Neural cell (in vitro differentiated cells): ENCODE measurements at regions not wholly inside any gene's neighbourhood (a gene's known extent, or its start where the extent isn't known, plus 50 kb on each side); places are given as distances from the start of the nearest gene placed in this dataset.

Experiments
- EZH2 ChIP-seq: fragments of 200-600, 300-800 bp; shearing (Covaris generic), sonication (generic); IDR thresholded peaks from 2 replicates; pipeline ENCODE4 v1.6.1; 2014; ENCODE audit warnings: antibody characterized with exemption, low read length, borderline replicate concordance, mild to moderate bottlenecking; ENCODE audit not compliant: insufficient read depth, poor library complexity, severe bottlenecking
- POLR2AphosphoS5 ChIP-seq: IDR thresholded peaks from 2 replicates; pipeline ENCODE4 v1.6.1; 2012
- RAD21 ChIP-seq: fragments of 450-650 bp; conservative IDR thresholded peaks from 2 replicates; pipeline ENCODE4 v1.6.1; 2014; ENCODE audit warnings: antibody characterized with exemption, mild to moderate bottlenecking, moderate library complexity
- SMC3 ChIP-seq: fragments of 450-650 bp; conservative IDR thresholded peaks from 2 replicates; pipeline ENCODE4 v1.6.1; 2014; ENCODE audit warnings: antibody characterized with exemption, mild to moderate bottlenecking, moderate library complexity; ENCODE audit not compliant: poor library complexity
- TAF1 ChIP-seq: IDR thresholded peaks from 2 replicates; pipeline ENCODE4 v1.6.1; 2012; ENCODE audit warnings: low read depth
- TF ChIP-seq, protein P1 (sequence below): fragments of 450-650 bp; IDR thresholded peaks from 2 replicates; pipeline ENCODE4 v1.5.1; 2014; ENCODE audit warnings: antibody characterized with exemption, mild to moderate bottlenecking, moderate library complexity; ENCODE audit not compliant: poor library complexity, severe bottlenecking

DNA sequence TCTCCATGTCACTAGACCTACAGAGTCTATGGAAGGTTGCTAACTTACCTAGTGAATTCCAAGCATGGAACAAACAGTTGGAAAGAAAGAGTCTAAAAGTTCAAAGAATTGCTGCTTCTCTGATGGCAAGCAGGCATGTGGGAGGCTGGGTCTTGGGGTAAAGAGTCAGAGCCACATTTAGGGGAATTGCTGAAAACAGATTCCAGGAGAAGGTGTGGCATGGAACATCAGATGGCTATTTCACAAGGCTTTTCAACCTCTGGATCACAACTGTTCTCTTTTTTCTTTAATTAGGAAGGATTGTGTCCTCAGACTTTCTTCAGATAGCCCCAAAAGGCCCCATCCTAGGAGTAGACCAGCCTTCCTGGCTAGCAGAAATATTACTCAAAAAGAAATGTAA, 601.5 kb downstream of the MAFB start:
- TF ChIP-seq, protein P1, sequence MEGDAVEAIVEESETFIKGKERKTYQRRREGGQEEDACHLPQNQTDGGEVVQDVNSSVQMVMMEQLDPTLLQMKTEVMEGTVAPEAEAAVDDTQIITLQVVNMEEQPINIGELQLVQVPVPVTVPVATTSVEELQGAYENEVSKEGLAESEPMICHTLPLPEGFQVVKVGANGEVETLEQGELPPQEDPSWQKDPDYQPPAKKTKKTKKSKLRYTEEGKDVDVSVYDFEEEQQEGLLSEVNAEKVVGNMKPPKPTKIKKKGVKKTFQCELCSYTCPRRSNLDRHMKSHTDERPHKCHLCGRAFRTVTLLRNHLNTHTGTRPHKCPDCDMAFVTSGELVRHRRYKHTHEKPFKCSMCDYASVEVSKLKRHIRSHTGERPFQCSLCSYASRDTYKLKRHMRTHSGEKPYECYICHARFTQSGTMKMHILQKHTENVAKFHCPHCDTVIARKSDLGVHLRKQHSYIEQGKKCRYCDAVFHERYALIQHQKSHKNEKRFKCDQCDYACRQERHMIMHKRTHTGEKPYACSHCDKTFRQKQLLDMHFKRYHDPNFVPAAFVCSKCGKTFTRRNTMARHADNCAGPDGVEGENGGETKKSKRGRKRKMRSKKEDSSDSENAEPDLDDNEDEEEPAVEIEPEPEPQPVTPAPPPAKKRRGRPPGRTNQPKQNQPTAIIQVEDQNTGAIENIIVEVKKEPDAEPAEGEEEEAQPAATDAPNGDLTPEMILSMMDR: no peak
- TF ChIP-seq EZH2 (no peak), TAF1 (no peak), POLR2AphosphoS5 (no peak), SMC3 (no peak), RAD21 (no peak)
